MCF 10A (cell line): ENCODE measurements at regions not wholly inside any gene's neighbourhood (a gene's known extent, or its start where the extent isn't known, plus 50 kb on each side); places are given as distances from the start of the nearest gene placed in this dataset.

Experiments used
- BruUV-seq: library from RNA; stranded (reverse); fragments of 400-500 nt; replicated peaks from 2 replicates; lab custom pipeline; 2021; lab: Mats Ljungman, UMichigan
- CTCF ChIA-PET: fragments of 300-600 bp; sonication (Branson Sonifier 250); formaldehyde crosslinking; extraction: SDS; loops from one replicate; lab custom pipeline; 2021; ENCODE audit warnings: antibody characterized with exemption, inconsistent platforms; lab: Yijun Ruan, JAX
- POLR2A ChIA-PET: fragments of 300-600, 350-650 bp; sonication (Branson Sonifier 250); formaldehyde crosslinking; extraction: SDS; loops from one replicate; lab custom pipeline; 2020; ENCODE audit warnings: antibody characterized with exemption, inconsistent platforms; lab: Yijun Ruan, JAX
- DNase-seq: peaks from one replicate; pipeline ENCODE4 v3.0.0-alpha.2; 2018; ENCODE audit not compliant: unreplicated experiment
- H3K27ac Mint-ChIP-seq: one replicate; pipeline ENCODE4 v1.8.0; 2022; ENCODE audit warnings: mild to moderate bottlenecking, low read depth, mixed read lengths; ENCODE audit not compliant: unreplicated experiment
- H3K27me3 Mint-ChIP-seq: one replicate; pipeline ENCODE4 v1.8.0; 2022; ENCODE audit warnings: mixed read lengths; ENCODE audit not compliant: insufficient read depth, unreplicated experiment
- H3K36me3 Mint-ChIP-seq: one replicate; pipeline ENCODE4 v1.8.0; 2022; ENCODE audit warnings: mild to moderate bottlenecking, moderate library complexity, mixed read lengths; ENCODE audit not compliant: insufficient read depth, unreplicated experiment
- H3K4me1 Mint-ChIP-seq: one replicate; pipeline ENCODE4 v1.8.0; 2022; ENCODE audit warnings: mixed read lengths; ENCODE audit not compliant: insufficient read depth, unreplicated experiment
- H3K4me3 Mint-ChIP-seq: one replicate; pipeline ENCODE4 v1.8.0; 2022; ENCODE audit warnings: mild to moderate bottlenecking, moderate library complexity, mixed read lengths; ENCODE audit not compliant: unreplicated experiment
- H3K9me3 Mint-ChIP-seq: one replicate; pipeline ENCODE4 v1.8.0; 2022; ENCODE audit warnings: mixed read lengths; ENCODE audit not compliant: unreplicated experiment
- intact Hi-C: fragments of 100-400 bp; cut with micrococcal nuclease; formaldehyde crosslinking; loops from 2 replicates; pipeline ENCODE4 v1.14.1; 2022
- TF ChIP-seq, protein P1 (sequence below): fragments of 200-600 bp; IDR thresholded peaks from one replicate; pipeline ENCODE4 v1.8.0; 2022; ENCODE audit warnings: antibody characterized with exemption, mild to moderate bottlenecking; ENCODE audit not compliant: unreplicated experiment

DNA sequence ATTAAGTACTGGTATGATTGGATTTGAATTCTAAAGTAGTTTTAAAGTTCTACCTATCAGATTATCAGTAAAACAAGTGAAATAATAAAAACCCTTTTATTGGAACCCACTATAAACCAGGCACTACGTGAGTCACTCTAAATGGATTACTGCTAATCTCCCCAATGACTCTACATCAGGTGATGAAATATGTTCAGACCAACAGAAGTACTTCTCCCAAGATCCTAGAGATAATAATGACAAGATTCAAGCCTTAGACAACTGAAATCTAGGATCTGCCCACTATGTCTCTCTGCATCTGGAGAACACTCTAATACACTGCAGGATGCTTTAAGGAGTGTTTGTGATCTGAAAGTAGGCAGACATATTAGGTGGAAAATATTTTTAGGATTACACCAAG is 652.1 kb upstream of the CHORDC1 start:
- intact Hi-C loops = no loop called here
- POLR2A ChIA-PET = no interaction called here
- peak; percentile 36 for DNase-seq
- Mint-ChIP-seq H3K9me3 (peaks cover 7% of the 10 kb centered on the region), H3K4me3 (no peak overlapping the region), H3K27ac (peak overlapping the region; percentile 11), H3K36me3 (no peaks in the 10 kb centered on the region), H3K4me1 (peaks cover 7% of the 10 kb centered on the region), H3K27me3 (no peaks in the 10 kb centered on the region)
- TF ChIP-seq, protein P1, sequence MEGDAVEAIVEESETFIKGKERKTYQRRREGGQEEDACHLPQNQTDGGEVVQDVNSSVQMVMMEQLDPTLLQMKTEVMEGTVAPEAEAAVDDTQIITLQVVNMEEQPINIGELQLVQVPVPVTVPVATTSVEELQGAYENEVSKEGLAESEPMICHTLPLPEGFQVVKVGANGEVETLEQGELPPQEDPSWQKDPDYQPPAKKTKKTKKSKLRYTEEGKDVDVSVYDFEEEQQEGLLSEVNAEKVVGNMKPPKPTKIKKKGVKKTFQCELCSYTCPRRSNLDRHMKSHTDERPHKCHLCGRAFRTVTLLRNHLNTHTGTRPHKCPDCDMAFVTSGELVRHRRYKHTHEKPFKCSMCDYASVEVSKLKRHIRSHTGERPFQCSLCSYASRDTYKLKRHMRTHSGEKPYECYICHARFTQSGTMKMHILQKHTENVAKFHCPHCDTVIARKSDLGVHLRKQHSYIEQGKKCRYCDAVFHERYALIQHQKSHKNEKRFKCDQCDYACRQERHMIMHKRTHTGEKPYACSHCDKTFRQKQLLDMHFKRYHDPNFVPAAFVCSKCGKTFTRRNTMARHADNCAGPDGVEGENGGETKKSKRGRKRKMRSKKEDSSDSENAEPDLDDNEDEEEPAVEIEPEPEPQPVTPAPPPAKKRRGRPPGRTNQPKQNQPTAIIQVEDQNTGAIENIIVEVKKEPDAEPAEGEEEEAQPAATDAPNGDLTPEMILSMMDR = no peak
- CTCF ChIA-PET = interaction anchor here (0.6 kb wide), 1 partner anchor 70 kb away, joined by 4 read pairs; no protein-coding TSS in a partner anchor
- BruUV-seq = no TSS peak

DNA sequence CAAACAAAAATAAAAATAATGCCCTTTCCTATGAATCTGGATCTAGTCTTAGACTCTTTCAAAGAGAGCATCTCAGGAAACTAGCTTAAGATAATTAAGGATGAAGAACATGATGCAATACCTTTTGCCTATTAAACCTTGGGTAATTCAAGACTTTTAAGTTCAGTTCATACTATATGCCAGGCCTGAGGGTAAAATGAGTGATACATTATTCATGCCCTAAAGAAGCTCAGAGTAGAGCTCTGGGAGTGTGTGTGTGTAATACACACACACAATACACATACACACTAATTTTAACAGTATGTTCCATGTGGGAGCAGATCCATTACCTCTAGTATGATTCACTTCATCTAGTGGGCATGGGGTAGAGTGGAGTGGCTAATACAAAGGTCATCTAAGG is 651.4 kb upstream of the CHORDC1 start:
- Mint-ChIP-seq H3K27me3 (no peaks in the 10 kb centered on the region), H3K4me3 (no peak overlapping the region), H3K4me1 (peaks cover 7% of the 10 kb centered on the region), H3K27ac (peak overlapping the region; percentile 11), H3K36me3 (no peaks in the 10 kb centered on the region), H3K9me3 (peaks cover 7% of the 10 kb centered on the region)
- BruUV-seq = no TSS peak
- ChIA-PET POLR2A (no interaction called here), CTCF (interaction anchor here (0.6 kb wide), 1 partner anchor 69 kb away, joined by 4 read pairs; no protein-coding TSS in a partner anchor)
- DNase-seq = peak; percentile 41
- TF ChIP-seq, protein P1 = no peak
- intact Hi-C loops = no loop called here

DNA sequence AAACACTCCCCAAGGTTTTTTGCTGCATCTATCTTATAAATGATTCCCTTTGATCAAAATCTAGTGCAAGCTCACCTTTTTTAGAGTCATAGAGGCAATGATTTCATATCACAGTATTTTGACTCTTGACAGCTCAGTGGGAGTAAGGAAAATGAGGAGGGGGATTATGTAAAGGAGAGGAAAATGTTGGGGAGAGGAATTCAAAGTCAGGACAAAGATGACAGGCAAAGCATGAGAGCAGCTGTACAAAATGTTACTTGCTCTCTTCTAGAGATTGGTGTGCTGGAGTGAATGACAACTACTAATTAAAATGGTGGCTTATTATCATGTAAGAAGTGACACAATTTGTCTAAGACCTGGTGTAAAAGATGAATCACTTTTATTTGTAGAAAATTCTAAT is 644.6 kb upstream of the CHORDC1 start:
- no peak overlapping the region for H3K27ac Mint-ChIP-seq
- no peak overlapping the region for H3K4me3 Mint-ChIP-seq
- ChIA-PET POLR2A (no interaction called here), CTCF (no interaction called here)
- no peak for DNase-seq
- no peaks in the 10 kb centered on the region for H3K27me3 Mint-ChIP-seq
- no peaks in the 10 kb centered on the region for H3K4me1 Mint-ChIP-seq
- no TSS peak for BruUV-seq
- intact Hi-C loops = no loop called here
- H3K9me3 Mint-ChIP-seq = no peaks in the 10 kb centered on the region
- no peaks in the 10 kb centered on the region for H3K36me3 Mint-ChIP-seq
- TF ChIP-seq, protein P1 = no peak

DNA sequence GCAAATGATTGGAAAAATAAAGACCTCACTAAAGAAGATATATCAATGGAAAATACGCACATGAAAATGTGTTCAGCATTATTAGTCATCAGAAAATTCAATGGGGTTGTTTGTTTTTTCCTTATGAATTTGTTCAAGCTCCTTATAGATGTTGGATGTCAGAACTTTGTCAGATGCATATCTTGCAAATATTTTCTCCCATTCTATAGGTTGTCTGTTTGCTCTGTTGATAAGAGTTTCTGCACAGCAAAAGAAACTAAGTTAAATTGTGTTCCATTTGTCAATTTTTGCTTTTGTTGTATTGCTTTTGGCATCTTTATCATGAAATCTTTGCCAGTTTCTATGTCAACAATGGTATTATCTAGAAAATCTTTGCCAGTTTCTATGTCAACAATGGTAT is 633.9 kb upstream of the CHORDC1 start:
- Mint-ChIP-seq H3K4me1 (no peaks in the 10 kb centered on the region), H3K4me3 (no peak overlapping the region), H3K36me3 (no peaks in the 10 kb centered on the region), H3K27ac (no peak overlapping the region), H3K27me3 (no peaks in the 10 kb centered on the region), H3K9me3 (peaks cover 7% of the 10 kb centered on the region)
- intact Hi-C loops = no loop called here
- BruUV-seq = no TSS peak
- TF ChIP-seq, protein P1 = no peak
- CTCF ChIA-PET = no interaction called here
- no peak for DNase-seq
- POLR2A ChIA-PET = no interaction called here
